B cell (primary cell): ENCODE measurements at regions not wholly inside any gene's neighbourhood (a gene's known extent, or its start where the extent isn't known, plus 50 kb on each side); places are given as distances from the start of the nearest gene placed in this dataset.

ENCODE experiments used
- CTCF ChIP-seq: fragments of 200-600 bp; IDR thresholded peaks from one replicate; pipeline ENCODE4 v1.8.0; 2022; ENCODE audit warnings: antibody characterized with exemption, mild to moderate bottlenecking
- EZH2 ChIP-seq: IDR thresholded peaks from 2 replicates; pipeline ENCODE4 v1.6.1; 2012; ENCODE audit warnings: borderline replicate concordance, low read depth, mild to moderate bottlenecking, moderate library complexity, low read length; ENCODE audit not compliant: insufficient read depth, poor library complexity, severe bottlenecking

GRCh38 chr1:198888379-198888943, 249.6 kb downstream of the PTPRC start:
- no peak for TF ChIP-seq CTCF
- no peak for TF ChIP-seq EZH2
